Body of pancreas (tissue), 4 donors: ENCODE measurements at regions not wholly inside any gene's neighbourhood (a gene's known extent, or its start where the extent isn't known, plus 50 kb on each side); places are given as distances from the start of the nearest gene placed in this dataset.

ENCODE experiments used
- CTCF ChIP-seq, 7 experiments: fragments of 450-650 bp in 4 of 7; fragments of 200-600 bp in 3 of 7; sonication (generic) in 3 of 7; IDR thresholded peaks; one replicate each; pipeline ENCODE4 v1.5.1; 2016 to 2019; ENCODE audit warnings: antibody characterized with exemption in 7 of 7
- POLR2A ChIP-seq, 3 donors: fragments of 450-650 bp; IDR thresholded peaks; one replicate each; pipeline ENCODE4 v1.6.1; 2016; ENCODE audit warnings: antibody characterized with exemption in 3 of 3, mild to moderate bottlenecking in 2 of 3

- no peak for TF ChIP-seq CTCF (IDR thresholded peaks at IDR 0.05)
- no peak for TF ChIP-seq POLR2A (IDR thresholded peaks at IDR 0.05)
These were observed 329.4 kb upstream of the ESRRG start for GRCh38 chr1:217052626-217053025.
